22Rv1 (cell line): ENCODE measurements at regions not wholly inside any gene's neighbourhood (a gene's known extent, or its start where the extent isn't known, plus 50 kb on each side); places are given as distances from the start of the nearest gene placed in this dataset.

Experiments
- ZFX ChIP-seq: fragments of 450-650 bp; IDR thresholded peaks from 2 replicates; pipeline ENCODE4 v1.6.1; 2017; ENCODE audit warnings: antibody characterized with exemption, borderline replicate concordance
- TF ChIP-seq, protein P1 (sequence below): fragments of 450-650 bp; IDR thresholded peaks from 2 replicates; pipeline ENCODE4 v1.5.1; 2017; ENCODE audit warnings: mild to moderate bottlenecking

- TF ChIP-seq, protein P1, sequence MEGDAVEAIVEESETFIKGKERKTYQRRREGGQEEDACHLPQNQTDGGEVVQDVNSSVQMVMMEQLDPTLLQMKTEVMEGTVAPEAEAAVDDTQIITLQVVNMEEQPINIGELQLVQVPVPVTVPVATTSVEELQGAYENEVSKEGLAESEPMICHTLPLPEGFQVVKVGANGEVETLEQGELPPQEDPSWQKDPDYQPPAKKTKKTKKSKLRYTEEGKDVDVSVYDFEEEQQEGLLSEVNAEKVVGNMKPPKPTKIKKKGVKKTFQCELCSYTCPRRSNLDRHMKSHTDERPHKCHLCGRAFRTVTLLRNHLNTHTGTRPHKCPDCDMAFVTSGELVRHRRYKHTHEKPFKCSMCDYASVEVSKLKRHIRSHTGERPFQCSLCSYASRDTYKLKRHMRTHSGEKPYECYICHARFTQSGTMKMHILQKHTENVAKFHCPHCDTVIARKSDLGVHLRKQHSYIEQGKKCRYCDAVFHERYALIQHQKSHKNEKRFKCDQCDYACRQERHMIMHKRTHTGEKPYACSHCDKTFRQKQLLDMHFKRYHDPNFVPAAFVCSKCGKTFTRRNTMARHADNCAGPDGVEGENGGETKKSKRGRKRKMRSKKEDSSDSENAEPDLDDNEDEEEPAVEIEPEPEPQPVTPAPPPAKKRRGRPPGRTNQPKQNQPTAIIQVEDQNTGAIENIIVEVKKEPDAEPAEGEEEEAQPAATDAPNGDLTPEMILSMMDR, result no peak
- no peak for TF ChIP-seq ZFX
These were observed 364.0 kb downstream of the MN1 start for GRCh38 chr22:27437570-27437969.
